ENCODE measurements at regions not wholly inside any gene's neighbourhood (a gene's known extent, or its start where the extent isn't known, plus 50 kb on each side); places are given as distances from the start of the nearest gene placed in this dataset.

DNA sequence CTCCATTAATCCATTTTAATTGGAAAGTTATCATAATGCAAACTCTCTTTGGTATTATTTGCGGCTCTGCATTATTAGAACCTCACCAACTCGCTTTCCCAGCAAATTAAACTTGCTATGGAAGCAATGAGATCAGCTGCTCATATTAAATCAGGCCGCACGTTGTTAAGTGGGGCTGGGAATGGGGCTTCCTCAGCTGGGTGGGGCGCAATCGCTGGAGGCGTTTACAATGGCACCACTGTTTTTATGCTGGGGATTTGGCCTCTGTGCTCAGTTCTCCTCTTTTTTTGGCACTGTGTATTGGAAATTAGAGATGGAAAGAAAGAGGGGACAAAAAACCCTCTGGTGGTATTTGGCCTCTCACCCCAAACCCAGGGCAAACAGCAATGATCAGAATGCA lies 72.2 kb downstream of the RPLP1 start:
- Histone ChIP-seq H3K9me2 (no peaks in the 10 kb centered on the region), H3K4me2 (no peak overlapping the region), H3F3A (replicated peaks; ENCODE audit: insufficient read depth) (no peaks in the 10 kb centered on the region), H3K9ac (no peak overlapping the region), H3K4me3 (ENCODE audit: low read depth in 2 of 2, low read length in 1 of 2) (no peak overlapping the region), H4K20me1 (ENCODE audit: insufficient read depth) (no peaks in the 10 kb centered on the region), H2AFZ (ENCODE audit: low read depth) (no peak overlapping the region), H3K36me3 (replicated peaks in 1 of 2; ENCODE audit: control insufficient read depth in 1 of 2, insufficient read depth in 2 of 2, low read length in 1 of 2) (no peaks in the 10 kb centered on the region), H3K79me2 (ENCODE audit: insufficient read depth) (no peaks in the 10 kb centered on the region), H3K9me3 (no peaks in the 10 kb centered on the region), H3K27ac (ENCODE audit: low read depth in 2 of 2, low read length in 1 of 2) (no peak overlapping the region), H3K4me1 (ENCODE audit: control insufficient read depth in 1 of 2, insufficient read depth in 2 of 2, low read depth in 1 of 2, low read length in 1 of 2) (peaks cover 0 to 4% of the 10 kb centered on the region in 2 experiments; a peak in 1 of 4 replicates), H3K27me3 (ENCODE audit: insufficient read depth) (peaks cover 12% of the 10 kb centered on the region; the same call in 1 of the 2 replicates)
- POLR2A ChIA-PET, result interaction anchor here (0.6 kb wide), 1 partner anchor 387 kb away, joined by 3 read pairs; no protein-coding TSS in a partner anchor
- 84% methylated on average over 7 of the region's 7 CpGs for WGBS (ENCODE audit: low lambda C conversion rate)
- CTCF ChIA-PET, result interaction anchor here (1.0 to 1.3 kb wide), 4 partner anchors 15 to 62 kb away, joined by 3 to 7 read pairs (median 4); no protein-coding TSS in a partner anchor
- DNase-seq, result no peak
- TF ChIP-seq TEAD4 (IDR thresholded peaks at IDR 0.05; ENCODE audit: borderline replicate concordance, insufficient read depth) (no peak), SMC3 (IDR thresholded peaks at IDR 0.05; ENCODE audit: low read depth, low read length) (no peak)

DNA sequence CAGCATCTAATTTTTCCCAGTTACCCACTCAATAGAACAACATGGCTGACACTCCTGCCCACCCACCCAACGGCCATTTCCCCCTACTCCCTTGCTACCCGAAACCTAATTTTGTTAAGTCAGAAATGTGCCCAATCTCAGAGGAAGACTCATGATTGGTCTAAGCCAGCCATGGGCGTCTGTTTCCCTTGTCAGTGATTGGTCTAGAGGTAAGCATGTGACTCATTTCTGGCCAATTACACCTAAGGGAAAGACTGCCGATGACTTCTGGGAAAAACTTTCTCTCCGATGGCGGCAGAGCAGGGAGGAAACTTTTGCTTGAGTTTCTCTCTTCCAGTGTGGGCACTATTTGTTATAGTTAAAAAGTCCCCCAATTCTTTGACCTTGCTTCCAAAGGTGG lies 72.9 kb downstream of the RPLP1 start:
- H4K20me1 ChIP-seq (ENCODE audit: insufficient read depth), result no peaks in the 10 kb centered on the region
- H3K27ac ChIP-seq (ENCODE audit: low read depth in 2 of 2, low read length in 1 of 2), result no peak overlapping the region
- H3K4me2 ChIP-seq, result no peak overlapping the region
- H2AFZ ChIP-seq (ENCODE audit: low read depth), result no peak overlapping the region
- no peaks in the 10 kb centered on the region for H3K9me3 ChIP-seq
- WGBS (ENCODE audit: low lambda C conversion rate), result 84% methylated on average over 6 of the region's 6 CpGs
- DNase-seq, result no peak
- peaks cover 6 to 7% of the 10 kb centered on the region in 2 experiments; a peak in 2 of 4 replicates for H3K4me1 ChIP-seq (ENCODE audit: control insufficient read depth in 1 of 2, insufficient read depth in 2 of 2, low read depth in 1 of 2, low read length in 1 of 2)
- POLR2A ChIA-PET, result no interaction called here
- TF ChIP-seq RAD21 (IDR thresholded peaks at IDR 0.05; ENCODE audit: low read length) (no peak), ELF1 (IDR thresholded peaks at IDR 0.05) (no peak)
- no peak overlapping the region for H3K4me3 ChIP-seq (ENCODE audit: low read depth in 2 of 2, low read length in 1 of 2)
- no peaks in the 10 kb centered on the region for H3K79me2 ChIP-seq (ENCODE audit: insufficient read depth)
- H3F3A ChIP-seq (replicated peaks; ENCODE audit: insufficient read depth), result no peaks in the 10 kb centered on the region
- CTCF ChIA-PET, result interaction anchor here (1.0 kb wide), 1 partner anchor 963 kb away, joined by 3 read pairs; no protein-coding TSS in a partner anchor
- no peak overlapping the region for H3K9ac ChIP-seq
- no peaks in the 10 kb centered on the region for H3K9me2 ChIP-seq
- peaks cover 7% of the 10 kb centered on the region; the same call in 1 of the 2 replicates for H3K27me3 ChIP-seq (ENCODE audit: insufficient read depth)
- no peaks in the 10 kb centered on the region for H3K36me3 ChIP-seq (replicated peaks in 1 of 2; ENCODE audit: control insufficient read depth in 1 of 2, insufficient read depth in 2 of 2, low read length in 1 of 2)

DNA sequence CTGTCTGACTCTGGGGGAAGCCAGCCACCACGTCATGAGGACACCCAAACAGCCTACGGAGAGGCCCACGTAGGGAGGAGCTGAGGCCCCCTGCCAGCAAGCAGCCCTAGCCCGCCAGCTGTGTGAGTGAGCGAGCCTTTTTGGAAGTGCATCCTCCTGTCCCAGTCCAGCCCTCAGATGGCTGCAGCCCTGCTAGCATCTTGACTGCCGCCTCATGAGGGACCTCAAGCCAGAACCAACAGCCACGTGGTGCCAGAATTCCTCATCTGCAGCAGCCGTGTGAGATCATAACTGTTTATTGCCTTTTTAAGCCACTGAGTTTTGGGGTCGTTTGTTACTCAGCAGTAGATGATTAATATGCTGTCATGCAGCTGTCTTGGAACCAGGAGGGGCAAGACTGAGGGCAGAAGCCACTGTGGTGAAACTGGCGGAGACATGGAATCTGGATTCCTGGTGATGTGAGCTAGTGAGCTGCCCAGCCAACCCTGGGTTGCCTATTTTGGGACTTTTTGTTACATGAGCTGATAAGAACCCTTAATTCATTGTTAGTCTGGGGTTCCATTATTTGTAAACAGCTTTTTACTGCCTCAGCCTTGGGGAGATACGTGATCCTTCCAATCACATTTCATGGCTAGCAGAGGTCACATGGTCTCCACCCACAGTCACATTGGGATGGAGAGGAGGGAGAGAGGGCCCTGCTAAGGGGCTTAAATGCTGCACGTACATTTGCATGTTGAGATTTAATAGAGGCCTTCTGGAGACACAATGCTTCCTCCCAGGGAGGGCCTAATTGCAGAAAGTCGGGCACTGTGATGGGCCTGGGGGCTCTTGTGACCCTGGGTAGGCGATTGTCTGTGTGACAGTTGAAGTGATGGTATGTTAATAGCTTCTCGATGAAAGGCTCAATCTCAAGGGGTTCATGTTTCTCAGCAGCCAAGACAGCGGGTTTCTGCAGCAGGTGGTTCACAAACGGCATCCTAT lies 73.8 kb downstream of the RPLP1 start:
- H2AFZ ChIP-seq (ENCODE audit: low read depth), result no peak overlapping the region
- no peak for DNase-seq
- no peaks in the 10 kb centered on the region for H3K9me3 ChIP-seq
- no peak overlapping the region for H3K4me2 ChIP-seq
- H4K20me1 ChIP-seq (ENCODE audit: insufficient read depth), result no peaks in the 10 kb centered on the region
- H3F3A ChIP-seq (replicated peaks; ENCODE audit: insufficient read depth), result no peaks in the 10 kb centered on the region
- H3K4me1 ChIP-seq (ENCODE audit: control insufficient read depth in 1 of 2, insufficient read depth in 2 of 2, low read depth in 1 of 2, low read length in 1 of 2), result peaks cover 6 to 15% of the 10 kb centered on the region in 2 experiments; a peak in 3 of 4 replicates
- WGBS (ENCODE audit: low lambda C conversion rate), result 52% methylated on average over 13 of the region's 17 CpGs
- no peak overlapping the region for H3K9ac ChIP-seq
- peaks cover 2% of the 10 kb centered on the region; the same call in 1 of the 2 replicates for H3K27me3 ChIP-seq (ENCODE audit: insufficient read depth)
- no peaks in the 10 kb centered on the region for H3K36me3 ChIP-seq (replicated peaks in 1 of 2; ENCODE audit: control insufficient read depth in 1 of 2, insufficient read depth in 2 of 2, low read length in 1 of 2)
- ChIA-PET POLR2A (no interaction called here), CTCF (interaction anchor here (1.0 kb wide), 1 partner anchor 962 kb away, joined by 3 read pairs; no protein-coding TSS in a partner anchor)
- H3K9me2 ChIP-seq, result no peaks in the 10 kb centered on the region
- no peak overlapping the region for H3K4me3 ChIP-seq (ENCODE audit: low read depth in 2 of 2, low read length in 1 of 2)
- H3K79me2 ChIP-seq (ENCODE audit: insufficient read depth), result no peaks in the 10 kb centered on the region
- no peak overlapping the region for H3K27ac ChIP-seq (ENCODE audit: low read depth in 2 of 2, low read length in 1 of 2)
- TF ChIP-seq EP300 (IDR thresholded peaks at IDR 0.05; ENCODE audit: borderline replicate concordance in 1 of 2, low read depth in 1 of 2, low read length in 1 of 2) (no peak), EZH2phosphoT487 (IDR thresholded peaks at IDR 0.05; ENCODE audit: borderline replicate concordance, low read depth) (no peak), RAD21 (IDR thresholded peaks at IDR 0.05; ENCODE audit: low read length) (no peak), POLR2AphosphoS5 (IDR thresholded peaks at IDR 0.05; ENCODE audit: low read depth, low read length) (no peak), RCOR1 (IDR thresholded peaks at IDR 0.05; ENCODE audit: low read length) (no peak), SMC3 (IDR thresholded peaks at IDR 0.05; ENCODE audit: low read depth, low read length) (no peak), TCF12 (IDR thresholded peaks at IDR 0.05) (no peak), TAF1 (IDR thresholded peaks at IDR 0.05; ENCODE audit: borderline replicate concordance, low read depth, low read length) (no peak), FOXJ3 (CRISPR knock-in tag; IDR thresholded peaks at IDR 0.05) (no peak)
- TF ChIP-seq, protein P1, sequence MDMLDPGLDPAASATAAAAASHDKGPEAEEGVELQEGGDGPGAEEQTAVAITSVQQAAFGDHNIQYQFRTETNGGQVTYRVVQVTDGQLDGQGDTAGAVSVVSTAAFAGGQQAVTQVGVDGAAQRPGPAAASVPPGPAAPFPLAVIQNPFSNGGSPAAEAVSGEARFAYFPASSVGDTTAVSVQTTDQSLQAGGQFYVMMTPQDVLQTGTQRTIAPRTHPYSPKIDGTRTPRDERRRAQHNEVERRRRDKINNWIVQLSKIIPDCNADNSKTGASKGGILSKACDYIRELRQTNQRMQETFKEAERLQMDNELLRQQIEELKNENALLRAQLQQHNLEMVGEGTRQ (IDR thresholded peaks at IDR 0.05; ENCODE audit: borderline replicate concordance, low read depth, low read length), result no peak
- TF ChIP-seq, protein P2, sequence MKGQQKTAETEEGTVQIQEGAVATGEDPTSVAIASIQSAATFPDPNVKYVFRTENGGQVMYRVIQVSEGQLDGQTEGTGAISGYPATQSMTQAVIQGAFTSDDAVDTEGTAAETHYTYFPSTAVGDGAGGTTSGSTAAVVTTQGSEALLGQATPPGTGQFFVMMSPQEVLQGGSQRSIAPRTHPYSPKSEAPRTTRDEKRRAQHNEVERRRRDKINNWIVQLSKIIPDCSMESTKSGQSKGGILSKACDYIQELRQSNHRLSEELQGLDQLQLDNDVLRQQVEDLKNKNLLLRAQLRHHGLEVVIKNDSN (IDR thresholded peaks at IDR 0.05; ENCODE audit: borderline replicate concordance, low read depth), result no peak
- TF ChIP-seq, protein P3, sequence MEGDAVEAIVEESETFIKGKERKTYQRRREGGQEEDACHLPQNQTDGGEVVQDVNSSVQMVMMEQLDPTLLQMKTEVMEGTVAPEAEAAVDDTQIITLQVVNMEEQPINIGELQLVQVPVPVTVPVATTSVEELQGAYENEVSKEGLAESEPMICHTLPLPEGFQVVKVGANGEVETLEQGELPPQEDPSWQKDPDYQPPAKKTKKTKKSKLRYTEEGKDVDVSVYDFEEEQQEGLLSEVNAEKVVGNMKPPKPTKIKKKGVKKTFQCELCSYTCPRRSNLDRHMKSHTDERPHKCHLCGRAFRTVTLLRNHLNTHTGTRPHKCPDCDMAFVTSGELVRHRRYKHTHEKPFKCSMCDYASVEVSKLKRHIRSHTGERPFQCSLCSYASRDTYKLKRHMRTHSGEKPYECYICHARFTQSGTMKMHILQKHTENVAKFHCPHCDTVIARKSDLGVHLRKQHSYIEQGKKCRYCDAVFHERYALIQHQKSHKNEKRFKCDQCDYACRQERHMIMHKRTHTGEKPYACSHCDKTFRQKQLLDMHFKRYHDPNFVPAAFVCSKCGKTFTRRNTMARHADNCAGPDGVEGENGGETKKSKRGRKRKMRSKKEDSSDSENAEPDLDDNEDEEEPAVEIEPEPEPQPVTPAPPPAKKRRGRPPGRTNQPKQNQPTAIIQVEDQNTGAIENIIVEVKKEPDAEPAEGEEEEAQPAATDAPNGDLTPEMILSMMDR (IDR thresholded peaks at IDR 0.05), result no peak

All from SK-N-SH (cell line).